Fibroblast of villous mesenchyme (primary cell): ENCODE measurements at regions not wholly inside any gene's neighbourhood (a gene's known extent, or its start where the extent isn't known, plus 50 kb on each side); places are given as distances from the start of the nearest gene placed in this dataset.

ENCODE experiments used
- DNase-seq: peaks from one replicate; pipeline ENCODE4 v3.0.0-alpha.2; 2010; ENCODE audit warnings: low read depth
- H3K4me3 ChIP-seq: 2 replicates; pipeline ENCODE4 v1.5.1; 2011; ENCODE audit warnings: low read depth, mild to moderate bottlenecking, low read length
- CTCF ChIP-seq: IDR thresholded peaks from 2 replicates; pipeline ENCODE4 v1.5.1; 2012; ENCODE audit warnings: low read depth, mild to moderate bottlenecking, low read length; ENCODE audit not compliant: insufficient read depth

- no peak overlapping the region for H3K4me3 ChIP-seq
- DNase-seq, result no peak
- no peak for TF ChIP-seq CTCF
Observed at GRCh38 chr2:222806526-222807137, 54.2 kb upstream of the ACSL3 start.

GRCh38 chr2:222807431-222807830, 53.4 kb upstream of the ACSL3 start:
- TF ChIP-seq CTCF, result no peak
- DNase-seq, result no peak
- no peak overlapping the region for H3K4me3 ChIP-seq

- DNase-seq, result no peak
- no peak for TF ChIP-seq CTCF
- H3K4me3 ChIP-seq, result no peak overlapping the region
Observed at GRCh38 chr2:222809582-222809981, 51.3 kb upstream of the ACSL3 start.

GRCh38 chr2:222810044-222810443, 50.8 kb upstream of the ACSL3 start:
- TF ChIP-seq CTCF, result no peak
- H3K4me3 ChIP-seq, result no peak overlapping the region
- no peak for DNase-seq
